Kidney (tissue), 13 donors: ENCODE measurements at regions not wholly inside any gene's neighbourhood (a gene's known extent, or its start where the extent isn't known, plus 50 kb on each side); places are given as distances from the start of the nearest gene placed in this dataset.
"Not testable (repeated sequence)": the region's sequence is repeated elsewhere in the genome, so short reads cannot be mapped to it uniquely, and the experiment has no call there.

Experiments used
- DNase-seq, 5 donors: peaks; one replicate each; pipeline ENCODE4 v3.0.0-alpha.2; 2013 to 2020
- FAIRE-seq: peaks from 2 replicates; lab custom pipeline; 2012; peaks lifted over from hg19 to GRCh38; lab: Jason Lieb, UNC
- H3K27ac ChIP-seq, 2 donors: one replicate each; pipeline ENCODE4 v1.7.0; 2013; ENCODE audit warnings: low read depth in 2 of 2, low read length in 2 of 2, inconsistent platforms in 1 of 2
- H3K27me3 ChIP-seq: one replicate; pipeline ENCODE4 v1.7.1; 2013; ENCODE audit warnings: low read length, inconsistent platforms; ENCODE audit not compliant: control insufficient read depth, insufficient read depth
- H3K36me3 ChIP-seq, 3 donors: one replicate each; pipeline versions ENCODE4 v1.7.0 to v1.7.1; 2013; ENCODE audit warnings: low read length in 3 of 3, control low read depth in 1 of 3, inconsistent platforms in 1 of 3; ENCODE audit not compliant: insufficient read depth in 3 of 3, control insufficient read depth in 2 of 3
- H3K4me1 ChIP-seq, 3 donors: one replicate each; pipeline versions ENCODE4 v1.7.0 to v1.7.1; 2013; ENCODE audit warnings: low read length in 3 of 3, inconsistent platforms in 1 of 3, low read depth in 1 of 3; ENCODE audit not compliant: control insufficient read depth in 2 of 3, insufficient read depth in 2 of 3
- H3K4me3 ChIP-seq, 3 donors: one replicate each; pipeline versions ENCODE4 v1.7.0 to v1.8.1; 2013; ENCODE audit warnings: low read length in 3 of 3, control low read depth in 1 of 3, inconsistent platforms in 1 of 3
- H3K9ac ChIP-seq, 3 donors: one replicate each; pipeline versions ENCODE4 v1.7.0 to v1.7.1; 2013; ENCODE audit warnings: low read length in 3 of 3, control low read depth in 1 of 3, inconsistent platforms in 1 of 3
- H3K9me3 ChIP-seq, 3 donors: one replicate each; pipeline versions ENCODE4 v1.7.0 to v1.7.1; 2013; ENCODE audit warnings: low read length in 3 of 3, control low read depth in 1 of 3, inconsistent platforms in 1 of 3; ENCODE audit not compliant: control insufficient read depth in 2 of 3, insufficient read depth in 1 of 3
- CTCF ChIP-seq: IDR thresholded peaks from 3 replicates; pipeline ENCODE4 v1.5.1; 2012; ENCODE audit warnings: mild to moderate bottlenecking, moderate library complexity, borderline replicate concordance; ENCODE audit not compliant: insufficient read depth; ENCODE audit errors: extremely low read depth
- intact Hi-C: fragments of 100-400 bp; cut with DNase I; formaldehyde crosslinking; loops from one replicate; pipeline ENCODE4 v1.11.1; 2022
- donor health status: control.
- donor health status: control.
- donor health status: control.
- donor health status: control.
- donor health status: control.
- donor health status: DM: yes; HTN: yes; CAD: no.
- donor health status: Normal renal cell carcinoma (clear cell type).

DNA sequence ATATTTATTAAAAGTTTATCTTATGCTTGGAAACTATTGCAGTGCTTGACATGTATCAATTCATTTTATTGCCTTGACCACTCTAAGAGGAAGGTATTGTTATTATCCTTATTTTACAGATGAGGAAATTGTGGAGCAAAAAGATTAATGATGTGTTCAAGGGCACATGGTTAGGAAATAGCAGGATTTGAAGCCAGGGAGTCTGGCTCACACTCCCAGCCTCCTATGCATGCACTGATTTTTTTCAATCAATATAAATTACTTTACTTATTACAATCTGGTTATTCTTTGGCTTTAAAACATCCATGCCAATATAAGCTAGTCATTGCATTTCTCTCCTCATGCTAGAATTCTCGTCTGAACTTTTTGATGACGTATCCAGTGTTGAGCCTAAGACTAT lies 94.2 kb upstream of the TBX5 start:
- peaks cover 22% of the 10 kb centered on the region for H3K27me3 ChIP-seq
- H3K4me1 ChIP-seq = no peaks in the 10 kb centered on the region
- no peaks in the 10 kb centered on the region for H3K9me3 ChIP-seq
- no peak for TF ChIP-seq CTCF
- no peak overlapping the region for H3K9ac ChIP-seq
- no peak overlapping the region for H3K4me3 ChIP-seq
- no peaks in the 10 kb centered on the region for H3K36me3 ChIP-seq
- H3K27ac ChIP-seq = no peak overlapping the region
- FAIRE-seq = no peak
- no peak for DNase-seq
- intact Hi-C loops = no loop called here

GRCh38 chr12:114499338-114499737 lies 93.4 kb upstream of the TBX5 start:
- FAIRE-seq (no peak), DNase-seq (no peak)
- no peak overlapping the region for H3K4me3 ChIP-seq
- no peak overlapping the region for H3K27ac ChIP-seq
- no peak for TF ChIP-seq CTCF
- H3K36me3 ChIP-seq = no peaks in the 10 kb centered on the region
- no peak overlapping the region for H3K9ac ChIP-seq
- intact Hi-C loops = no loop called here
- H3K9me3 ChIP-seq = no peaks in the 10 kb centered on the region
- H3K27me3 ChIP-seq = peaks cover 23% of the 10 kb centered on the region
- no peaks in the 10 kb centered on the region for H3K4me1 ChIP-seq

DNA sequence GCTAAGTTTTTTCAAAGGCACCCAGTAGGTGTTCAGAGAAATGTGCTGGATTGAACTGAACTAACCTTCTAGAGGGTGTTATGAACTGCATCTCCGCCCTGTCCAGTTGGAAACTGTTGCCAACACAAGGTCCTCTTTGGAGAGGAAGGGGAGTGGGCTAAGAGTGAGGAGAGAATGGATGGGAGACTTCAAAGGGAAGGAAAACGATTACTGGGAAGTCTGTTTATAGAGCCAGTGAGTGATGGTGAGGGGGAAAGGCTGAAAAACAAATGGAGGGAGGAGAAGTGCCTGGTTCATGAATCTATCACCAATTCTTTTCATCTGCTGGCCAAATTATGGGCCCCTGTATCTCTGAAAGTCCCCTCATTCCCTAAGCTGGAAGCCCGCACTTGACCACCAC lies 86.0 kb upstream of the TBX5 start:
- intact Hi-C loops = no loop called here
- Histone ChIP-seq H3K4me3 (no peak overlapping the region), H3K27me3 (peaks cover 3% of the 10 kb centered on the region), H3K4me1 (no peaks in the 10 kb centered on the region), H3K27ac (no peak overlapping the region), H3K9me3 (no peaks in the 10 kb centered on the region), H3K36me3 (no peaks in the 10 kb centered on the region), H3K9ac (no peak overlapping the region)
- no peak for FAIRE-seq
- TF ChIP-seq CTCF = no peak
- DNase-seq = no peak

GRCh38 chr12:114484822-114485459 lies 79.0 kb upstream of the TBX5 start:
- H3K9me3 ChIP-seq, intact Hi-C loops, H3K4me1 ChIP-seq, H3K36me3 ChIP-seq, H3K9ac ChIP-seq, FAIRE-seq, H3K27ac ChIP-seq, H3K4me3 ChIP-seq: not testable (repeated sequence)
- peaks cover 26% of the 10 kb centered on the region for H3K27me3 ChIP-seq
- peak in 1 of 5 donors; percentile 69 for DNase-seq
